GM10266 (cell line): ENCODE measurements at regions not wholly inside any gene's neighbourhood (a gene's known extent, or its start where the extent isn't known, plus 50 kb on each side); places are given as distances from the start of the nearest gene placed in this dataset.
"Not testable (repeated sequence)": the region's sequence is repeated elsewhere in the genome, so short reads cannot be mapped to it uniquely, and the experiment has no call there.

Source experiments
- DNase-seq: peaks from one replicate; pipeline ENCODE4 v3.0.0; 2012; ENCODE audit errors: extremely low spot score
- TF ChIP-seq, protein P1 (sequence below): IDR thresholded peaks from 2 replicates; pipeline ENCODE4 v1.5.1; 2012; ENCODE audit warnings: mild to moderate bottlenecking, low read depth; ENCODE audit not compliant: control insufficient read depth, insufficient read depth; ENCODE audit errors: missing control alignments

DNA sequence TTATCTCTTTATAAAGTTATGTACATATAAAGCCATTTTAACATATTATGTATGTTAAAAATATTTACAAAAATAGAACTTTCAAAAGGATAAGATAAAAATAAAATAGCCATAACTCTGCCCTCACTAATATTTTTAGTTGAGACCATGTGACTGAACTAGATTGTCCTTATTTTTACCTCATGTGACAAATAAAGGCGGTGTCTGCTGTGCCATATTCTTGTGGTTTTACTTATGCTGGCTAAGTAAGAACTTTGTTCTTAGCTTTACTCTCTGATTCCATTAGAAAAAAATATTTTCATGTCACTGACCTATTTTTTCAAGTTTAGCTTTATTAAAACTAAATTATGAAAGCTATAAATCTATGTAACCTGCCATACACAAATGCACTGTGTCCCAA is 135.6 kb upstream of the TSC22D1 start:
- DNase-seq = no peak
- TF ChIP-seq, protein P1, sequence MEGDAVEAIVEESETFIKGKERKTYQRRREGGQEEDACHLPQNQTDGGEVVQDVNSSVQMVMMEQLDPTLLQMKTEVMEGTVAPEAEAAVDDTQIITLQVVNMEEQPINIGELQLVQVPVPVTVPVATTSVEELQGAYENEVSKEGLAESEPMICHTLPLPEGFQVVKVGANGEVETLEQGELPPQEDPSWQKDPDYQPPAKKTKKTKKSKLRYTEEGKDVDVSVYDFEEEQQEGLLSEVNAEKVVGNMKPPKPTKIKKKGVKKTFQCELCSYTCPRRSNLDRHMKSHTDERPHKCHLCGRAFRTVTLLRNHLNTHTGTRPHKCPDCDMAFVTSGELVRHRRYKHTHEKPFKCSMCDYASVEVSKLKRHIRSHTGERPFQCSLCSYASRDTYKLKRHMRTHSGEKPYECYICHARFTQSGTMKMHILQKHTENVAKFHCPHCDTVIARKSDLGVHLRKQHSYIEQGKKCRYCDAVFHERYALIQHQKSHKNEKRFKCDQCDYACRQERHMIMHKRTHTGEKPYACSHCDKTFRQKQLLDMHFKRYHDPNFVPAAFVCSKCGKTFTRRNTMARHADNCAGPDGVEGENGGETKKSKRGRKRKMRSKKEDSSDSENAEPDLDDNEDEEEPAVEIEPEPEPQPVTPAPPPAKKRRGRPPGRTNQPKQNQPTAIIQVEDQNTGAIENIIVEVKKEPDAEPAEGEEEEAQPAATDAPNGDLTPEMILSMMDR = no peak

DNA sequence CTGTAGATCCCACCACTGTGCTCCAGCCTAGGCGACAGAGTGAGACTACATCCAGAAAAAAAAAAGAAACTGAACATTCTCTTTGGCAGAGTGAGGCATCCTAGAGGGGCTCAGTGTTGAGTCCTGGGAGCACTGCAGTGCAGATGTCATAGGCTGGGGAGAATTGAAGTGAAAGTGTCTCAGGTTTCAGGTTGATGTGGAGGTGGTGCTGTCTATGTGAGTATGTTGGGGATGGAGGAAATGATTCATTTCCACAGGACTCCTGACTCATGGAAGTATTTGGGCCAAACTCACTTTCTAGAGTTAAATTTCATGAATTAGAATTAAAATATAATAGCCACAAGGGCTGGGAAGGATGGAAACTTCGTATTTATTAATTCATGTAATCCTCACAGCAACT is 134.4 kb upstream of the TSC22D1 start:
- TF ChIP-seq, protein P1 = no peak
- DNase-seq = peak; percentile 57

DNA sequence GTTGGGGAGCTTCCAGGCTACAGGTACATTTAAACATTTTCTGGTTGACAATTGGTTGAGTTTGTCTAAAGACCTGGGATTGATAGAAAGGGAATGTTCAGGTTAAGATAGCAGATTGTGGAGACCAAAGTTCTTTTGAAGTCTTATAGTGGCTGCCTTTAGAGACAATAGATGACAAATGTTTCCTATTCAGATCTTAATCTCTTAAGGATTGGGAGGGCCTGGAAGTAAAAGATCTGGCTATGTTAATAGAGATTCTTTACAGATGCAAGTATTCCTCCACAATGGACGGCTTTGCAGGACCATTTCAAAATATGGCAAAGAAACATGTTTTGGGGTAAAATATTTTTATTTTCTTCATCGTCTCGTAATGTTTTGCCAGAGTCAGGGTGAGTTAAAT is 128.7 kb upstream of the TSC22D1 start:
- not testable (repeated sequence) for DNase-seq

DNA sequence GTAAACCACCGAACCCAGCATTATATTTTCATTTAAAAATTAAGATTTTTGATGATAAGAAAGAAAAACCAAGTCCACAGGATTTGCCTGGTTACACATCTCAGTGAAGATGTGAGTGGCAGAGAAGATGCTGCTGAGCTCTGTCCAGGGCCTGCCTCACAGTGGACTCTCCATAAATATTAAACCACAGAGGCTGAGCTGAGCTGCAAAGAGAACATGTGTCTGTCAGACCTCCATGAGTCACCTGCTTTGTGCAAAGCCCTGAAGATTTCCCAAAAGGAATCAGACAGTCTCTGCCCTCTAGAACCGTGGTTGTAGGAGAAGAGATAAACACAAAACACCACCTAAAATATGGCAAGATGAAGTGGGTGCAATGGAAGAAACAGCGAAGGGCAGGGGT is 127.2 kb upstream of the TSC22D1 start:
- no peak for DNase-seq
- TF ChIP-seq, protein P1 = no peak

DNA sequence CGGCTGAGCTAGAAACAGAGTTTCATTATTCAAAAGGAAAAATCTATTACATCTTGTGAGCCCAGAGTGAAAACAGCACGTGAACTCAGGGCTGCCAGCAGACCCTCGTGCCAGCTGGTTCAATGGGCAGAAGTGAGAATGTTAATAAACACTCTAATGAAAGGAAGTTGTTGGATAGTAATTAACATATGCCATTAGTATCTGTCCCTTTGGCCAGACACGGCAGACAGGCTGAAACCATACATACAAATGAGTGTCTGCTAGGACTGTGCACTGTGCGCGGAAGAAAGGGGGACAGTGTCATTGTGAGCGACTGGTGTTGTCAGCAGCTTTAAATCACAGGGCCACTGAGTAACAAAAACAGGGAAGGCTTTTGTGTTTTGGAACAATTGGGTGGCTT is 121.9 kb upstream of the TSC22D1 start:
- DNase-seq = no peak
- TF ChIP-seq, protein P1 = no peak

DNA sequence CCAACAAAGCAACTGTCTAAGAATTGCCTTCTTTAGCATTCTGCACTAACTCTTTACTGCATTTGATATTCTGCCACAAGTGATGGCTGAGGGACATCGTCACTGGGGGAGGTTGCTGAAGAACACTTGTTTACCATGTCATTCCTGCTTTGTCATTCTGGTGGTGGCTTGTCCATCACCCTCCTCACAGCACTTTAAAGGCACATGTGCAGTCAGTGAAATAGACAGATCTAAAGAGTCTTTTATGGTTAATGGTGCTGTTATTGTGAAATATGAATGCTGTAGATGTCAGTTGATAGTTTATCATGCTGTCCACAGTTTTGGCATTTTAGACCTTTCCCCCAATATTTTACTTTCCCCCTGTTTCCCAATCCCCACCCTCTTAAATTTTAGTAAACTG is 120.9 kb upstream of the TSC22D1 start:
- DNase-seq = no peak
- TF ChIP-seq, protein P1 = no peak

DNA sequence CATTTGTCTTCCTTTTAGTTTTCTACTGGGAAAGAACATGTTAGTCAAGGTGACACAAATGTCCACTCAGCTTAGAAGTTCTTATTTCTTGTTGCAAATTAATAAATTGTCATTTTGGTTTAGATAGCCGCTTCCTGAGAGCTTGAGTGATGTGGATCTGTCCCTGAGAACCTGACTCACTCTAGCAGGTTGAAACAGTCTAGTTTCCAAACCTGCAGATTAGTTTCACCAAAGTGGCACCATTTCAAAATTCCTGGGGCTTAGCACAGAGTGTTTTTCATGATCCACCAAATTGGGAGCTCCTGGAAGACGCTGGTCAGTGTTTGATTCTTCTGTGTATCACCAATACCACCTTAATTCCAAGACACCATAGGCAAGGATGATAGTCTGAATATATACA is 119.4 kb upstream of the TSC22D1 start:
- TF ChIP-seq, protein P1 = no peak
- DNase-seq = no peak

DNA sequence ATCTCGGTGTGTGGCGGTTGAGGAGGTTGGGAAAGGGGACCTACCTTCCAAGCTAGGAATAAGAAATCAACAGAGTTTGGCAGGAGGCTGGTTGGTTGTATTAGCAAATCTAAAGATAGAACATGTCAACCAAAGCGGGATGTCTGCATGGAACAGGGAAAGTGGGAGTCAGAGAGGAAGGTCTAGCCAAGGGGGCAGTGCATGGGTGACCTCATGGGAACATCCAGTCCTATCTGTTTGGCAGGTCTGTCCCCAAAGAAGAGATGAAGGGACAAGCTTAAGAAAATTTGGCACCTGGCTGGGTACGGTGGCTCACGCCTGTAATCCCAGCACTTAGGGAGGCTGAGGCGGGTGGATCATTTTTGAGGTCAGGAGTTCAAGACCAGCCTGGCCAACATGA is 118.7 kb upstream of the TSC22D1 start:
- DNase-seq = no peak
- TF ChIP-seq, protein P1 = no peak
